ENCODE measurements at regions not wholly inside any gene's neighbourhood (a gene's known extent, or its start where the extent isn't known, plus 50 kb on each side); places are given as distances from the start of the nearest gene placed in this dataset.

- no peak overlapping the region for H3K4me3 Mint-ChIP-seq
- peaks cover 96% of the 10 kb centered on the region for H3K27me3 Mint-ChIP-seq (ENCODE audit: low read depth)
- no peaks in the 10 kb centered on the region for H3K9me3 Mint-ChIP-seq
- TF ChIP-seq CTCF (IDR thresholded peaks at IDR 0.05; ENCODE audit: unreplicated experiment): no peak
- no peak overlapping the region for H3K27ac Mint-ChIP-seq
- no peaks in the 10 kb centered on the region for H3K36me3 Mint-ChIP-seq
- no peak for DNase-seq (ENCODE audit: low spot score in 2 of 2, unreplicated experiment in 2 of 2)
- H3K4me1 Mint-ChIP-seq: peaks cover 6% of the 10 kb centered on the region
These were observed 304.6 kb upstream of the CXCR4 start for GRCh38 chr2:136422512-136422911.

GRCh38 chr2:136420346-136420745, 302.4 kb upstream of the CXCR4 start:
- Mint-ChIP-seq H3K36me3 (no peaks in the 10 kb centered on the region), H3K27me3 (ENCODE audit: low read depth) (peaks cover 87% of the 10 kb centered on the region), H3K4me1 (peaks cover 6% of the 10 kb centered on the region), H3K9me3 (no peaks in the 10 kb centered on the region), H3K4me3 (no peak overlapping the region), H3K27ac (no peak overlapping the region)
- no peak for DNase-seq (ENCODE audit: low spot score in 2 of 2, unreplicated experiment in 2 of 2)
- no peak for TF ChIP-seq CTCF (IDR thresholded peaks at IDR 0.05; ENCODE audit: unreplicated experiment)

- Mint-ChIP-seq H3K4me1 (no peaks in the 10 kb centered on the region), H3K27me3 (ENCODE audit: low read depth) (peaks cover 64% of the 10 kb centered on the region), H3K9me3 (no peaks in the 10 kb centered on the region), H3K27ac (no peak overlapping the region), H3K4me3 (no peak overlapping the region), H3K36me3 (no peaks in the 10 kb centered on the region)
- DNase-seq (ENCODE audit: low spot score in 2 of 2, unreplicated experiment in 2 of 2): no peak
- TF ChIP-seq CTCF (IDR thresholded peaks at IDR 0.05; ENCODE audit: unreplicated experiment): no peak
These were observed 294.0 kb upstream of the CXCR4 start for GRCh38 chr2:136411946-136412345.

GRCh38 chr2:136410673-136411072, 292.7 kb upstream of the CXCR4 start:
- no peak for DNase-seq (ENCODE audit: low spot score in 2 of 2, unreplicated experiment in 2 of 2)
- Mint-ChIP-seq H3K4me1 (no peaks in the 10 kb centered on the region), H3K27me3 (ENCODE audit: low read depth) (peaks cover 68% of the 10 kb centered on the region), H3K4me3 (no peak overlapping the region), H3K36me3 (no peaks in the 10 kb centered on the region), H3K27ac (no peak overlapping the region), H3K9me3 (no peaks in the 10 kb centered on the region)
- no peak for TF ChIP-seq CTCF (IDR thresholded peaks at IDR 0.05; ENCODE audit: unreplicated experiment)

- H3K36me3 Mint-ChIP-seq: no peaks in the 10 kb centered on the region
- H3K27me3 Mint-ChIP-seq (ENCODE audit: low read depth): peaks cover 76% of the 10 kb centered on the region
- no peaks in the 10 kb centered on the region for H3K9me3 Mint-ChIP-seq
- no peak for DNase-seq (ENCODE audit: low spot score in 2 of 2, unreplicated experiment in 2 of 2)
- no peak for TF ChIP-seq CTCF (IDR thresholded peaks at IDR 0.05; ENCODE audit: unreplicated experiment)
- no peak overlapping the region for H3K4me3 Mint-ChIP-seq
- no peaks in the 10 kb centered on the region for H3K4me1 Mint-ChIP-seq
- H3K27ac Mint-ChIP-seq: no peak overlapping the region
These were observed 290.8 kb upstream of the CXCR4 start for GRCh38 chr2:136408795-136409194.

DNA sequence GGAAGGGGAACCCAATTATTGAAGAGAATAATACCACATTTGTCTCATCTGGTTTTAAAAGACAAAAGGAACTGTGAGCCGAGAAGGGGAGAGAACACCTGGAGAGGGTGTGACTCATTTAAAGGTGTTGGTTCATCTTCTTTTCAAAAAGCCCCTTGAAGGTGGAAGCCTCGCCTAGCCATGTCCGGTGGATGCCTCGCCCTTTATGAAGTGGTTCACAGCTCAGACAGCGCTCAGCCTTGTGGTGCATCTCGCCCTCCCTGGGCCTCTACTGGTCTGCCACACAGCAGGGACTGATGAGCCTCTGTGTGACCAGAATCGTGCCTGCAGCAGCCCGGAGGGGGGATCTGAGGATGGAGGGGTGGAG, 290.0 kb upstream of the CXCR4 start:
- no peak for DNase-seq (ENCODE audit: low spot score in 2 of 2, unreplicated experiment in 2 of 2)
- H3K9me3 Mint-ChIP-seq: no peaks in the 10 kb centered on the region
- H3K27ac Mint-ChIP-seq: no peak overlapping the region
- H3K4me3 Mint-ChIP-seq: no peak overlapping the region
- peaks cover 79% of the 10 kb centered on the region for H3K27me3 Mint-ChIP-seq (ENCODE audit: low read depth)
- no peak for TF ChIP-seq CTCF (IDR thresholded peaks at IDR 0.05; ENCODE audit: unreplicated experiment)
- no peaks in the 10 kb centered on the region for H3K4me1 Mint-ChIP-seq
- no peaks in the 10 kb centered on the region for H3K36me3 Mint-ChIP-seq

All from mesothelial cell of epicardium (in vitro differentiated cells).